Type B pancreatic cell (in vitro differentiated cells): ENCODE measurements at regions not wholly inside any gene's neighbourhood (a gene's known extent, or its start where the extent isn't known, plus 50 kb on each side); places are given as distances from the start of the nearest gene placed in this dataset.

Experiments used
- DNase-seq: peaks from one replicate; pipeline ENCODE4 v3.0.0; 2021; ENCODE audit warnings: mixed read lengths; ENCODE audit not compliant: unreplicated experiment; ENCODE audit errors: extremely low spot score
- H3K27ac Mint-ChIP-seq: 2 replicates; pipeline ENCODE4 v1.8.0; 2021; ENCODE audit warnings: mild to moderate bottlenecking, mixed read lengths
- H3K27me3 Mint-ChIP-seq: 2 replicates; pipeline ENCODE4 v1.8.0; 2021; ENCODE audit warnings: mixed read lengths
- H3K36me3 Mint-ChIP-seq: 2 replicates; pipeline ENCODE4 v1.8.0; 2021; ENCODE audit warnings: mixed read lengths
- H3K4me1 Mint-ChIP-seq: one replicate; pipeline ENCODE4 v1.8.0; 2021; ENCODE audit warnings: mixed read lengths; ENCODE audit not compliant: unreplicated experiment
- H3K4me3 Mint-ChIP-seq: 2 replicates; pipeline ENCODE4 v1.8.0; 2021; ENCODE audit warnings: mild to moderate bottlenecking, mixed read lengths
- H3K9me3 Mint-ChIP-seq: 2 replicates; pipeline ENCODE4 v1.8.0; 2021; ENCODE audit warnings: mixed read lengths
- CTCF ChIP-seq: fragments of 200-600 bp; sonication (generic); conservative IDR thresholded peaks from 2 replicates; pipeline ENCODE4 v1.5.0; 2021; ENCODE audit warnings: antibody characterized with exemption, mild to moderate bottlenecking

- no peak for DNase-seq
- Mint-ChIP-seq H3K36me3 (no peaks in the 10 kb centered on the region), H3K27me3 (peaks cover 3% of the 10 kb centered on the region), H3K4me3 (no peak overlapping the region), H3K4me1 (peaks cover 26% of the 10 kb centered on the region), H3K9me3 (peaks cover 5% of the 10 kb centered on the region), H3K27ac (no peak overlapping the region)
- TF ChIP-seq CTCF, result no peak
Observed at GRCh38 chr3:170739410-170739809, 130.6 kb downstream of the RPL22L1 start.

GRCh38 chr3:170738766-170739165, 131.2 kb downstream of the RPL22L1 start:
- H3K9me3 Mint-ChIP-seq, result peaks cover 5% of the 10 kb centered on the region
- DNase-seq, result no peak
- no peak overlapping the region for H3K4me3 Mint-ChIP-seq
- H3K27ac Mint-ChIP-seq, result no peak overlapping the region
- no peak for TF ChIP-seq CTCF
- peaks cover 31% of the 10 kb centered on the region for H3K4me1 Mint-ChIP-seq
- no peaks in the 10 kb centered on the region for H3K36me3 Mint-ChIP-seq
- peaks cover 4% of the 10 kb centered on the region for H3K27me3 Mint-ChIP-seq

- TF ChIP-seq CTCF, result no peak
- peaks cover 31% of the 10 kb centered on the region for H3K4me1 Mint-ChIP-seq
- H3K27ac Mint-ChIP-seq, result no peak overlapping the region
- DNase-seq, result no peak
- peaks cover 5% of the 10 kb centered on the region for H3K9me3 Mint-ChIP-seq
- no peaks in the 10 kb centered on the region for H3K36me3 Mint-ChIP-seq
- no peak overlapping the region for H3K4me3 Mint-ChIP-seq
- H3K27me3 Mint-ChIP-seq, result peaks cover 4% of the 10 kb centered on the region
Observed at GRCh38 chr3:170737498-170738162, 132.4 kb downstream of the RPL22L1 start.

- Mint-ChIP-seq H3K27me3 (peaks cover 4% of the 10 kb centered on the region), H3K9me3 (no peaks in the 10 kb centered on the region), H3K4me1 (peaks cover 14% of the 10 kb centered on the region), H3K27ac (no peak overlapping the region), H3K4me3 (no peak overlapping the region), H3K36me3 (no peaks in the 10 kb centered on the region)
- DNase-seq, result no peak
- TF ChIP-seq CTCF, result no peak
Observed at GRCh38 chr3:170735821-170736220, 134.2 kb downstream of the RPL22L1 start.

GRCh38 chr3:170734735-170735065, 135.3 kb downstream of the RPL22L1 start:
- H3K27me3 Mint-ChIP-seq, result peaks cover 4% of the 10 kb centered on the region
- peaks cover 15% of the 10 kb centered on the region for H3K4me1 Mint-ChIP-seq
- no peak for TF ChIP-seq CTCF
- H3K9me3 Mint-ChIP-seq, result no peaks in the 10 kb centered on the region
- H3K27ac Mint-ChIP-seq, result no peak overlapping the region
- no peak for DNase-seq
- no peaks in the 10 kb centered on the region for H3K36me3 Mint-ChIP-seq
- H3K4me3 Mint-ChIP-seq, result no peak overlapping the region
